ENCODE measurements at regions not wholly inside any gene's neighbourhood (a gene's known extent, or its start where the extent isn't known, plus 50 kb on each side); places are given as distances from the start of the nearest gene placed in this dataset.

DNA sequence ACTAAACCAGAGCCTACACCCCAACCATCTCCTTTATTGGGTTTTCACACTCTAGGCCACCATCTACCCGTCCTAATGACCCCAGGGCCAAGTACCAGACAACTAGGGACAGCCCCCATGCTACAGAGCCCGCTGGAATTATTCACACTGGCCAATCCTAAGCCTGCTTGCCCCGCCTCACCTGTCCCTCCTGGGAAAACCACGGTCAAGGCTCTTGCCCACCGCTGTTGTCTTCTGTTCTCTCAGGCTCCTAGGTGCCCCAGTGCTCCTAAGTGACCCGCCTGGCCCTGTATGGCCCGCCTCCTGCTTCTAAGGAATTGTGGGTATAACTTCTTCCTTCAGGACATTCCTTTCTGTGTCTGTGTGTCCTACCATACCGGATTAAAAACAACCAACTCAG, 453.4 kb downstream of the CD83 start:
- Histone ChIP-seq H3K9ac (no peak overlapping the region), H3K4me3 (ENCODE audit: low read depth in 2 of 2, low read length in 1 of 2) (no peak overlapping the region), H3K27me3 (ENCODE audit: insufficient read depth) (no peaks in the 10 kb centered on the region), H4K20me1 (ENCODE audit: insufficient read depth) (no peaks in the 10 kb centered on the region), H3K9me2 (no peaks in the 10 kb centered on the region), H3K36me3 (replicated peaks in 1 of 2; ENCODE audit: control insufficient read depth in 1 of 2, insufficient read depth in 2 of 2, low read length in 1 of 2) (no peaks in the 10 kb centered on the region), H3K27ac (ENCODE audit: low read depth in 2 of 2, low read length in 1 of 2) (no peak overlapping the region), H3F3A (replicated peaks; ENCODE audit: insufficient read depth) (no peaks in the 10 kb centered on the region), H2AFZ (ENCODE audit: low read depth) (no peak overlapping the region), H3K9me3 (no peaks in the 10 kb centered on the region), H3K79me2 (ENCODE audit: insufficient read depth) (no peaks in the 10 kb centered on the region), H3K4me2 (no peak overlapping the region), H3K4me1 (ENCODE audit: control insufficient read depth in 1 of 2, insufficient read depth in 2 of 2, low read depth in 1 of 2, low read length in 1 of 2) (no peaks in the 10 kb centered on the region)
- DNase-seq = no peak
- WGBS (ENCODE audit: low lambda C conversion rate) = 36% methylated on average over 8 of the region's 8 CpGs
- ChIA-PET POLR2A (no interaction called here), CTCF (no interaction called here)
- TF ChIP-seq, protein P1, sequence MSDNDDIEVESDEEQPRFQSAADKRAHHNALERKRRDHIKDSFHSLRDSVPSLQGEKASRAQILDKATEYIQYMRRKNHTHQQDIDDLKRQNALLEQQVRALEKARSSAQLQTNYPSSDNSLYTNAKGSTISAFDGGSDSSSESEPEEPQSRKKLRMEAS (IDR thresholded peaks at IDR 0.05; ENCODE audit: low read depth) = no peak
- TF ChIP-seq TCF12 (IDR thresholded peaks at IDR 0.05) (no peak), CHD2 (IDR thresholded peaks at IDR 0.05; ENCODE audit: low read length, partially characterized antibody) (no peak), RAD21 (IDR thresholded peaks at IDR 0.05; ENCODE audit: low read length) (no peak), NRF1 (IDR thresholded peaks at IDR 0.05; ENCODE audit: low read depth, low read length) (no peak), FOXJ3 (CRISPR knock-in tag; IDR thresholded peaks at IDR 0.05) (no peak), RFX5 (IDR thresholded peaks at IDR 0.05; ENCODE audit: low read length) (no peak), FOSL2 (IDR thresholded peaks at IDR 0.05; ENCODE audit: borderline replicate concordance, low read depth) (no peak), SIN3A (IDR thresholded peaks at IDR 0.05; ENCODE audit: borderline replicate concordance, low read depth, low read length) (no peak), TEAD4 (IDR thresholded peaks at IDR 0.05; ENCODE audit: borderline replicate concordance, insufficient read depth) (no peak), TAF1 (IDR thresholded peaks at IDR 0.05; ENCODE audit: borderline replicate concordance, low read depth, low read length) (no peak), JUND (IDR thresholded peaks at IDR 0.05) (no peak), EP300 (IDR thresholded peaks at IDR 0.05; ENCODE audit: borderline replicate concordance in 1 of 2, low read depth in 1 of 2, low read length in 1 of 2) (no peak)
- TF ChIP-seq, protein P2, sequence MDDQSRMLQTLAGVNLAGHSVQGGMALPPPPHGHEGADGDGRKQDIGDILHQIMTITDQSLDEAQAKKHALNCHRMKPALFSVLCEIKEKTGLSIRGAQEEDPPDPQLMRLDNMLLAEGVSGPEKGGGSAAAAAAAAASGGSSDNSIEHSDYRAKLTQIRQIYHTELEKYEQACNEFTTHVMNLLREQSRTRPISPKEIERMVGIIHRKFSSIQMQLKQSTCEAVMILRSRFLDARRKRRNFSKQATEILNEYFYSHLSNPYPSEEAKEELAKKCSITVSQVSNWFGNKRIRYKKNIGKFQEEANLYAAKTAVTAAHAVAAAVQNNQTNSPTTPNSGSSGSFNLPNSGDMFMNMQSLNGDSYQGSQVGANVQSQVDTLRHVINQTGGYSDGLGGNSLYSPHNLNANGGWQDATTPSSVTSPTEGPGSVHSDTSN (IDR thresholded peaks at IDR 0.05) = no peak
- TF ChIP-seq, protein P3, sequence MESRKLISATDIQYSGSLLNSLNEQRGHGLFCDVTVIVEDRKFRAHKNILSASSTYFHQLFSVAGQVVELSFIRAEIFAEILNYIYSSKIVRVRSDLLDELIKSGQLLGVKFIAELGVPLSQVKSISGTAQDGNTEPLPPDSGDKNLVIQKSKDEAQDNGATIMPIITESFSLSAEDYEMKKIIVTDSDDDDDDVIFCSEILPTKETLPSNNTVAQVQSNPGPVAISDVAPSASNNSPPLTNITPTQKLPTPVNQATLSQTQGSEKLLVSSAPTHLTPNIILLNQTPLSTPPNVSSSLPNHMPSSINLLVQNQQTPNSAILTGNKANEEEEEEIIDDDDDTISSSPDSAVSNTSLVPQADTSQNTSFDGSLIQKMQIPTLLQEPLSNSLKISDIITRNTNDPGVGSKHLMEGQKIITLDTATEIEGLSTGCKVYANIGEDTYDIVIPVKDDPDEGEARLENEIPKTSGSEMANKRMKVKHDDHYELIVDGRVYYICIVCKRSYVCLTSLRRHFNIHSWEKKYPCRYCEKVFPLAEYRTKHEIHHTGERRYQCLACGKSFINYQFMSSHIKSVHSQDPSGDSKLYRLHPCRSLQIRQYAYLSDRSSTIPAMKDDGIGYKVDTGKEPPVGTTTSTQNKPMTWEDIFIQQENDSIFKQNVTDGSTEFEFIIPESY (IDR thresholded peaks at IDR 0.05; ENCODE audit: borderline replicate concordance, low read depth) = no peak

DNA sequence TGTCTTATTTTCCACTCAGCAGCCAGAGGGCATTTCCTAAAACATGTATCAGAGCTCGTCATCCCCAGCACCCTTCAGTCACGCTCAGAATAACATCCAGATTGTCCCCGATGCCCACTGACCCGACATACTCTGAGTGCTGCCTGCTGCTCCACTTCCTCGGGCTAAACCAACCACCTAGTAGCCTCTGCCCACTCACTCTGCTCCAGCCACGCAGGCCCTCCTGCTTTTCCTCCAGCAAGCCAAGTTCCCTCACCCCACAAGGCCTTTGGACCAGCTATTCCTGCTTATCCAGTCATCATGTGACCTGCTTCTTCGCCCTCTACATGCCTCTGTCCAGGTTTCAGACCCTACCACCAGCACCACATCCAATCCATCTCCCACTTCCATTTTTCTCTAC, 454.2 kb downstream of the CD83 start:
- Histone ChIP-seq H3K9me3 (no peaks in the 10 kb centered on the region), H3K9ac (no peak overlapping the region), H3K4me1 (ENCODE audit: control insufficient read depth in 1 of 2, insufficient read depth in 2 of 2, low read depth in 1 of 2, low read length in 1 of 2) (no peaks in the 10 kb centered on the region), H4K20me1 (ENCODE audit: insufficient read depth) (no peaks in the 10 kb centered on the region), H3K27me3 (ENCODE audit: insufficient read depth) (no peaks in the 10 kb centered on the region), H3K79me2 (ENCODE audit: insufficient read depth) (no peaks in the 10 kb centered on the region), H3K4me2 (no peak overlapping the region), H3K36me3 (replicated peaks in 1 of 2; ENCODE audit: control insufficient read depth in 1 of 2, insufficient read depth in 2 of 2, low read length in 1 of 2) (no peaks in the 10 kb centered on the region), H3K4me3 (ENCODE audit: low read depth in 2 of 2, low read length in 1 of 2) (no peak overlapping the region), H3F3A (replicated peaks; ENCODE audit: insufficient read depth) (no peaks in the 10 kb centered on the region), H2AFZ (ENCODE audit: low read depth) (no peak overlapping the region), H3K27ac (ENCODE audit: low read depth in 2 of 2, low read length in 1 of 2) (no peak overlapping the region), H3K9me2 (no peaks in the 10 kb centered on the region)
- POLR2A ChIA-PET = no interaction called here
- CTCF ChIA-PET = no interaction called here
- DNase-seq = no peak
- WGBS (ENCODE audit: low lambda C conversion rate) = 33% methylated on average over 7 of the region's 7 CpGs
- TF ChIP-seq, protein P1 (IDR thresholded peaks at IDR 0.05; ENCODE audit: low read depth) = no peak
- no peak for TF ChIP-seq TEAD4 (IDR thresholded peaks at IDR 0.05; ENCODE audit: borderline replicate concordance, insufficient read depth)
- TF ChIP-seq TAF1 (IDR thresholded peaks at IDR 0.05; ENCODE audit: borderline replicate concordance, low read depth, low read length) = no peak
- no peak for TF ChIP-seq FOXM1 (IDR thresholded peaks at IDR 0.05; ENCODE audit: low read depth)
- no peak for TF ChIP-seq JUND (IDR thresholded peaks at IDR 0.05)
- no peak for TF ChIP-seq GABPA (IDR thresholded peaks at IDR 0.05; ENCODE audit: low read depth)
- TF ChIP-seq NFIC (IDR thresholded peaks at IDR 0.05; ENCODE audit: borderline replicate concordance) = no peak
- TF ChIP-seq EP300 (IDR thresholded peaks at IDR 0.05; ENCODE audit: borderline replicate concordance in 1 of 2, low read depth in 1 of 2, low read length in 1 of 2) = no peak
- TF ChIP-seq, protein P4, sequence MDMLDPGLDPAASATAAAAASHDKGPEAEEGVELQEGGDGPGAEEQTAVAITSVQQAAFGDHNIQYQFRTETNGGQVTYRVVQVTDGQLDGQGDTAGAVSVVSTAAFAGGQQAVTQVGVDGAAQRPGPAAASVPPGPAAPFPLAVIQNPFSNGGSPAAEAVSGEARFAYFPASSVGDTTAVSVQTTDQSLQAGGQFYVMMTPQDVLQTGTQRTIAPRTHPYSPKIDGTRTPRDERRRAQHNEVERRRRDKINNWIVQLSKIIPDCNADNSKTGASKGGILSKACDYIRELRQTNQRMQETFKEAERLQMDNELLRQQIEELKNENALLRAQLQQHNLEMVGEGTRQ (IDR thresholded peaks at IDR 0.05; ENCODE audit: borderline replicate concordance, low read depth, low read length) = no peak
- TF ChIP-seq FOSL2 (IDR thresholded peaks at IDR 0.05; ENCODE audit: borderline replicate concordance, low read depth) = no peak
- TF ChIP-seq MEF2A (IDR thresholded peaks at IDR 0.05; ENCODE audit: borderline replicate concordance, low read depth) = no peak
- TF ChIP-seq ELF1 (IDR thresholded peaks at IDR 0.05) = no peak
- no peak for TF ChIP-seq SIN3A (IDR thresholded peaks at IDR 0.05; ENCODE audit: borderline replicate concordance, low read depth, low read length)
- no peak for TF ChIP-seq RXRA (IDR thresholded peaks at IDR 0.05; ENCODE audit: borderline replicate concordance, low read depth)
- TF ChIP-seq, protein P5, sequence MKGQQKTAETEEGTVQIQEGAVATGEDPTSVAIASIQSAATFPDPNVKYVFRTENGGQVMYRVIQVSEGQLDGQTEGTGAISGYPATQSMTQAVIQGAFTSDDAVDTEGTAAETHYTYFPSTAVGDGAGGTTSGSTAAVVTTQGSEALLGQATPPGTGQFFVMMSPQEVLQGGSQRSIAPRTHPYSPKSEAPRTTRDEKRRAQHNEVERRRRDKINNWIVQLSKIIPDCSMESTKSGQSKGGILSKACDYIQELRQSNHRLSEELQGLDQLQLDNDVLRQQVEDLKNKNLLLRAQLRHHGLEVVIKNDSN (IDR thresholded peaks at IDR 0.05; ENCODE audit: borderline replicate concordance, low read depth) = no peak
- TF ChIP-seq RAD21 (IDR thresholded peaks at IDR 0.05; ENCODE audit: low read length) = no peak
- no peak for TF ChIP-seq POLR2AphosphoS5 (IDR thresholded peaks at IDR 0.05; ENCODE audit: low read depth, low read length)

Measured in SK-N-SH (cell line).